Breast epithelium (tissue), 3 donors: ENCODE measurements at regions not wholly inside any gene's neighbourhood (a gene's known extent, or its start where the extent isn't known, plus 50 kb on each side); places are given as distances from the start of the nearest gene placed in this dataset.

Experiments
- CTCF ChIP-seq, 3 donors: fragments of 450-650 bp; IDR thresholded peaks; one replicate each; pipeline ENCODE4 v1.5.1; 2016 to 2017; ENCODE audit warnings: antibody characterized with exemption in 3 of 3, mild to moderate bottlenecking in 3 of 3, moderate library complexity in 3 of 3
- POLR2A ChIP-seq: fragments of 450-650 bp; IDR thresholded peaks from one replicate; pipeline ENCODE4 v1.6.1; 2016; ENCODE audit warnings: antibody characterized with exemption, mild to moderate bottlenecking, moderate library complexity
- POLR2AphosphoS5 ChIP-seq, 3 donors: sonication (generic); formaldehyde crosslinking; IDR thresholded peaks; one replicate each; pipeline ENCODE4 v1.6.1; 2017; ENCODE audit warnings: antibody characterized with exemption in 3 of 3

GRCh38 chr6:98092331-98092730 is 742.0 kb upstream of the POU3F2 start:
- no peak for TF ChIP-seq CTCF (IDR thresholded peaks at IDR 0.05)
- no peak for TF ChIP-seq POLR2A
- no peak for TF ChIP-seq POLR2AphosphoS5 (IDR thresholded peaks at IDR 0.05)
